Lung (tissue), 11 donors: ENCODE measurements at regions not wholly inside any gene's neighbourhood (a gene's known extent, or its start where the extent isn't known, plus 50 kb on each side); places are given as distances from the start of the nearest gene placed in this dataset.

Source experiments
- ATAC-seq: fragments of 200-7000 bp; cut with Tn5 transposase; one replicate; pipeline ENCODE4 v1.9.1; 2020; ENCODE audit warnings: moderate number of reproducible peaks; ENCODE audit not compliant: insufficient read depth, low FRiP score
- DNase-seq, 3 donors: peaks; one replicate each; pipeline ENCODE4 v3.0.0-alpha.2; 2013 to 2017
- H3K27ac ChIP-seq, 2 donors: one replicate each; pipeline ENCODE4 v1.5.1; 2013; ENCODE audit warnings: mild to moderate bottlenecking in 2 of 2, moderate library complexity in 2 of 2, control low read depth in 1 of 2, inconsistent platforms in 1 of 2, low read depth in 1 of 2, low read length in 1 of 2
- H3K27me3 ChIP-seq, 3 donors: one replicate each; pipeline ENCODE4 v1.5.1; 2013; ENCODE audit warnings: low read length in 2 of 3; ENCODE audit not compliant: control insufficient read depth in 3 of 3, insufficient read depth in 3 of 3
- H3K36me3 ChIP-seq, 4 donors: one replicate each; pipeline ENCODE4 v1.5.1; 2013; ENCODE audit warnings: low read length in 4 of 4, mild to moderate bottlenecking in 1 of 4, moderate library complexity in 1 of 4; ENCODE audit not compliant: control insufficient read depth in 4 of 4, insufficient read depth in 4 of 4
- H3K4me1 ChIP-seq, 5 donors: one replicate each; pipeline ENCODE4 v1.5.1; 2013; ENCODE audit warnings: low read length in 5 of 5, mild to moderate bottlenecking in 2 of 5, moderate library complexity in 1 of 5; ENCODE audit not compliant: control insufficient read depth in 5 of 5, insufficient read depth in 5 of 5
- H3K4me3 ChIP-seq: one replicate; pipeline ENCODE4 v1.5.1; 2013; ENCODE audit warnings: mild to moderate bottlenecking, control low read depth, moderate library complexity
- H3K9ac ChIP-seq, 2 donors: one replicate each; pipeline ENCODE4 v1.5.1; 2013; ENCODE audit warnings: low read length in 2 of 2, control low read depth in 1 of 2; ENCODE audit not compliant: insufficient read depth in 1 of 2
- H3K9me3 ChIP-seq, 4 donors: one replicate each; pipeline ENCODE4 v1.5.1; 2013; ENCODE audit warnings: low read length in 3 of 4, mild to moderate bottlenecking in 1 of 4, moderate library complexity in 1 of 4; ENCODE audit not compliant: control insufficient read depth in 4 of 4, insufficient read depth in 3 of 4
- CTCF ChIP-seq: IDR thresholded peaks from 2 replicates; pipeline ENCODE4 v1.5.1; 2012; ENCODE audit warnings: mild to moderate bottlenecking; ENCODE audit errors: control extremely low read depth, extremely low read depth
- WGBS, 2 donors: extraction: QIAGEN DNeasy Blood & Tissue Kit; methylation state at CpG; one replicate each; pipeline ENCODE4 v1.1.7; 2013; 5-methylcytosine and 5-hydroxymethylcytosine counted together
- donor health status: control.
- donor health status: control.
- donor health status: Bipolar disorder and iron deficiency.
- donor health status: healthy.
- donor health status: DM: yes; HTN: yes; CAD: no.

- no peak overlapping the region for H3K27ac ChIP-seq
- no peak overlapping the region for H3K4me3 ChIP-seq
- H3K9me3 ChIP-seq, result no peaks in the 10 kb centered on the region
- whole genome bisulfite sequencing, 2 donors, result 92 to 96% methylated on average over 2 of the region's 2 CpGs
- no peak for DNase-seq
- H3K36me3 ChIP-seq, result no peaks in the 10 kb centered on the region
- ATAC-seq, result no peak
- H3K4me1 ChIP-seq, result no peaks in the 10 kb centered on the region
- H3K9ac ChIP-seq, result no peak overlapping the region
- H3K27me3 ChIP-seq, result no peaks in the 10 kb centered on the region
- no peak for TF ChIP-seq CTCF
These were observed 342.6 kb upstream of the CDH6 start for GRCh38 chr5:30850866-30851265.

- no peak for DNase-seq
- Histone ChIP-seq H3K36me3 (no peaks in the 10 kb centered on the region), H3K4me3 (no peak overlapping the region), H3K9me3 (no peaks in the 10 kb centered on the region), H3K27me3 (no peaks in the 10 kb centered on the region), H3K9ac (no peak overlapping the region), H3K27ac (no peak overlapping the region), H3K4me1 (no peaks in the 10 kb centered on the region)
- no peak for TF ChIP-seq CTCF
- no peak for ATAC-seq
- 73 to 85% methylated on average over 6 of the region's 6 CpGs for WGBS, 2 donors
These were observed 343.4 kb upstream of the CDH6 start for GRCh38 chr5:30849931-30850710.

- no peak overlapping the region for H3K4me3 ChIP-seq
- H3K9me3 ChIP-seq, result no peaks in the 10 kb centered on the region
- ATAC-seq (no peak), DNase-seq (no peak)
- TF ChIP-seq CTCF, result no peak
- no peaks in the 10 kb centered on the region for H3K36me3 ChIP-seq
- no peak overlapping the region for H3K9ac ChIP-seq
- H3K4me1 ChIP-seq, result no peaks in the 10 kb centered on the region
- no peaks in the 10 kb centered on the region for H3K27me3 ChIP-seq
- no peak overlapping the region for H3K27ac ChIP-seq
These were observed 347.3 kb upstream of the CDH6 start for GRCh38 chr5:30846171-30846570.

GRCh38 chr5:30845194-30845593, 348.3 kb upstream of the CDH6 start:
- no peak overlapping the region for H3K4me3 ChIP-seq
- DNase-seq (no peak), ATAC-seq (no peak)
- no peaks in the 10 kb centered on the region for H3K36me3 ChIP-seq
- H3K9ac ChIP-seq, result no peak overlapping the region
- TF ChIP-seq CTCF, result no peak
- no peak overlapping the region for H3K27ac ChIP-seq
- no peaks in the 10 kb centered on the region for H3K9me3 ChIP-seq
- H3K4me1 ChIP-seq, result peaks cover 0 to 6% (median 0%) of the 10 kb centered on the region in 5 donors
- WGBS, 2 donors, result 45 to 69% methylated on average over 2 of the region's 2 CpGs
- no peaks in the 10 kb centered on the region for H3K27me3 ChIP-seq
